Sigmoid colon (tissue), 6 donors: ENCODE measurements at regions not wholly inside any gene's neighbourhood (a gene's known extent, or its start where the extent isn't known, plus 50 kb on each side); places are given as distances from the start of the nearest gene placed in this dataset.

Experiments used
- DNase-seq: peaks from one replicate; pipeline ENCODE4 v3.0.0-alpha.2; 2019
- H3K27ac ChIP-seq, 4 donors: fragments of 200-600 bp; sonication (generic); one replicate each; pipeline ENCODE4 v1.5.1; 2016 to 2019; ENCODE audit warnings: mild to moderate bottlenecking in 1 of 4
- H3K27me3 ChIP-seq, 3 donors: fragments of 200-600 bp; sonication (generic); one replicate each; pipeline ENCODE4 v1.5.1; 2019; ENCODE audit warnings: mild to moderate bottlenecking in 1 of 3
- H3K36me3 ChIP-seq, 4 donors: fragments of 200-600 bp; sonication (generic); one replicate each; pipeline ENCODE4 v1.5.1; 2016 to 2019
- H3K4me1 ChIP-seq, 4 donors: fragments of 200-600 bp; sonication (generic); one replicate each; pipeline ENCODE4 v1.5.1; 2017 to 2019
- H3K4me3 ChIP-seq, 4 donors: fragments of 200-600 bp; sonication (generic); one replicate each; pipeline ENCODE4 v1.5.1; 2017 to 2019; ENCODE audit warnings: mild to moderate bottlenecking in 2 of 4, moderate library complexity in 1 of 4
- H3K9me3 ChIP-seq, 4 donors: fragments of 200-600 bp in 3 of 4; sonication (generic) in 3 of 4; one replicate each; pipeline versions ENCODE4 v1.5.1 to v1.6.1; 2013 to 2019
- CTCF ChIP-seq, 4 experiments: fragments of 450-650 bp in 3 of 4; fragments of 200-600 bp in 1 of 4; IDR thresholded peaks; one replicate each; pipeline ENCODE4 v1.5.1; 2016 to 2019; ENCODE audit warnings: antibody characterized with exemption in 4 of 4, mild to moderate bottlenecking in 3 of 4, moderate library complexity in 2 of 4
- EP300 ChIP-seq, 4 donors: sonication (generic); formaldehyde crosslinking; IDR thresholded peaks; one replicate each; pipeline ENCODE4 v1.6.1; 2017; ENCODE audit warnings: antibody characterized with exemption in 4 of 4
- POLR2A ChIP-seq, 2 donors: fragments of 450-650 bp; IDR thresholded peaks; one replicate each; pipeline ENCODE4 v1.6.1; 2016; ENCODE audit warnings: antibody characterized with exemption in 2 of 2, mild to moderate bottlenecking in 2 of 2, moderate library complexity in 2 of 2
- POLR2AphosphoS5 ChIP-seq, 4 donors: sonication (generic); formaldehyde crosslinking; IDR thresholded peaks; one replicate each; pipeline ENCODE4 v1.6.1; 2017; ENCODE audit warnings: antibody characterized with exemption in 4 of 4
- WGBS, 2 donors: extraction: QIAGEN DNeasy Blood & Tissue Kit; methylation state at CpG; one replicate each; pipeline ENCODE4 v1.1.7; 2013; 5-methylcytosine and 5-hydroxymethylcytosine counted together
- intact Hi-C: fragments of 100-400 bp; cut with DNase I; formaldehyde crosslinking; loops from one replicate; pipeline ENCODE4 v1.15.1; 2023
- donor health status: healthy with polysubstance abuse.
- donor health status: healthy.

- TF ChIP-seq CTCF (IDR thresholded peaks at IDR 0.05) (no peak), POLR2AphosphoS5 (IDR thresholded peaks at IDR 0.05) (no peak), POLR2A (IDR thresholded peaks at IDR 0.05) (no peak), EP300 (IDR thresholded peaks at IDR 0.05) (no peak)
- Histone ChIP-seq H3K27ac (no peak overlapping the region), H3K36me3 (no peaks in the 10 kb centered on the region), H3K4me3 (no peak overlapping the region), H3K27me3 (no peaks in the 10 kb centered on the region), H3K4me1 (no peaks in the 10 kb centered on the region), H3K9me3 (no peaks in the 10 kb centered on the region)
- no peak for DNase-seq
- intact Hi-C loops = no loop called here
- 89% methylated on average over 3 of the region's 3 CpGs for WGBS, 2 donors
Measured at GRCh38 chr2:14828968-14829367, 196.5 kb downstream of the LRATD1 start.

GRCh38 chr2:14831458-14831857 is 198.9 kb downstream of the LRATD1 start:
- H3K4me3 ChIP-seq = no peak overlapping the region
- WGBS, 2 donors = 86 to 92% methylated on average over 3 of the region's 3 CpGs
- no peak for DNase-seq
- H3K27ac ChIP-seq = no peak overlapping the region
- intact Hi-C loops = no loop called here
- peaks cover 0 to 2% (median 0%) of the 10 kb centered on the region in 4 donors for H3K9me3 ChIP-seq
- H3K36me3 ChIP-seq = no peaks in the 10 kb centered on the region
- TF ChIP-seq POLR2AphosphoS5 (IDR thresholded peaks at IDR 0.05) (no peak), EP300 (IDR thresholded peaks at IDR 0.05) (no peak), POLR2A (IDR thresholded peaks at IDR 0.05) (no peak), CTCF (IDR thresholded peaks at IDR 0.05) (no peak)
- H3K27me3 ChIP-seq = no peaks in the 10 kb centered on the region
- H3K4me1 ChIP-seq = no peaks in the 10 kb centered on the region

GRCh38 chr2:14843507-14844204 is 211.1 kb downstream of the LRATD1 start:
- WGBS, 2 donors = 86% methylated on average over 5 of the region's 5 CpGs
- DNase-seq = no peak
- TF ChIP-seq POLR2AphosphoS5 (IDR thresholded peaks at IDR 0.05) = no peak
- TF ChIP-seq CTCF (IDR thresholded peaks at IDR 0.05) = no peak
- TF ChIP-seq EP300 (IDR thresholded peaks at IDR 0.05) = no peak
- TF ChIP-seq POLR2A (IDR thresholded peaks at IDR 0.05) = no peak

GRCh38 chr2:14855751-14856150 is 223.2 kb downstream of the LRATD1 start:
- Histone ChIP-seq H3K9me3 (no peaks in the 10 kb centered on the region), H3K36me3 (no peaks in the 10 kb centered on the region), H3K4me3 (no peak overlapping the region), H3K4me1 (no peaks in the 10 kb centered on the region), H3K27ac (no peak overlapping the region), H3K27me3 (no peaks in the 10 kb centered on the region)
- intact Hi-C loops = no loop called here
- DNase-seq = no peak
- 97 to 98% methylated on average over 2 of the region's 2 CpGs for WGBS, 2 donors
- TF ChIP-seq POLR2AphosphoS5 (IDR thresholded peaks at IDR 0.05) = no peak
- no peak for TF ChIP-seq EP300 (IDR thresholded peaks at IDR 0.05)
- TF ChIP-seq POLR2A (IDR thresholded peaks at IDR 0.05) = no peak
- TF ChIP-seq CTCF (IDR thresholded peaks at IDR 0.05) = no peak

More at GRCh38 chr2:14843507-14844204, 211.1 kb downstream of the LRATD1 start:
- Histone ChIP-seq H3K9me3 (peaks cover 0 to 7% (median 0%) of the 10 kb centered on the region in 4 donors), H3K4me1 (no peaks in the 10 kb centered on the region), H3K4me3 (no peak overlapping the region), H3K36me3 (no peaks in the 10 kb centered on the region), H3K27ac (no peak overlapping the region), H3K27me3 (no peaks in the 10 kb centered on the region)
- intact Hi-C loops = no loop called here

GRCh38 chr2:14861181-14861580 is 228.7 kb downstream of the LRATD1 start:
- DNase-seq = no peak
- Histone ChIP-seq H3K9me3 (no peaks in the 10 kb centered on the region), H3K27ac (no peak overlapping the region), H3K36me3 (no peaks in the 10 kb centered on the region), H3K27me3 (no peaks in the 10 kb centered on the region), H3K4me1 (no peaks in the 10 kb centered on the region), H3K4me3 (no peak overlapping the region)
- intact Hi-C loops = no loop called here
- TF ChIP-seq CTCF (IDR thresholded peaks at IDR 0.05) = no peak
- no peak for TF ChIP-seq EP300 (IDR thresholded peaks at IDR 0.05)
- WGBS, 2 donors = 50 to 67% methylated on average over 3 of the region's 3 CpGs
